ENCODE measurements at regions not wholly inside any gene's neighbourhood (a gene's known extent, or its start where the extent isn't known, plus 50 kb on each side); places are given as distances from the start of the nearest gene placed in this dataset.

GRCh38 chr12:105641749-105642148, 311.3 kb downstream of the C12orf75 start:
- no peaks in the 10 kb centered on the region for H3K9me2 ChIP-seq (replicated peaks; ENCODE audit: insufficient read depth, low read length)
- H3K27ac ChIP-seq (ENCODE audit: low read depth, low read length) = no peak overlapping the region
- H4K20me1 ChIP-seq (ENCODE audit: low read depth, low read length) = no peaks in the 10 kb centered on the region
- H3F3A ChIP-seq (ENCODE audit: insufficient read depth) = no peaks in the 10 kb centered on the region
- H3K36me3 ChIP-seq (ENCODE audit: low read length) = no peaks in the 10 kb centered on the region
- no peak overlapping the region for H3K9ac ChIP-seq (ENCODE audit: low read length)
- H3K4me3 ChIP-seq (ENCODE audit: insufficient read depth, low read length, poor library complexity, severe bottlenecking) = no peak overlapping the region
- no peak overlapping the region for H2AFZ ChIP-seq (ENCODE audit: low read depth, low read length, severe bottlenecking)
- no peak overlapping the region for H3K4me2 ChIP-seq (ENCODE audit: low read depth, low read length, poor library complexity, severe bottlenecking)
- H3K79me2 ChIP-seq (ENCODE audit: insufficient read depth, low read length) = no peaks in the 10 kb centered on the region
- TF ChIP-seq EZH2phosphoT487 (conservative IDR thresholded peaks at IDR 0.05; ENCODE audit: low read length) = no peak
- TF ChIP-seq CTCF (IDR thresholded peaks at IDR 0.05; ENCODE audit: insufficient read depth, low read length, poor library complexity, severe bottlenecking) = no peak
- peaks cover 6% of the 10 kb centered on the region; the same call in 1 of the 2 replicates for H3K9me3 ChIP-seq (ENCODE audit: insufficient read depth, low read length)
- H3K27me3 ChIP-seq (ENCODE audit: low read length) = no peaks in the 10 kb centered on the region

GRCh38 chr12:105644770-105645169, 314.3 kb downstream of the C12orf75 start:
- TF ChIP-seq EZH2phosphoT487 (conservative IDR thresholded peaks at IDR 0.05; ENCODE audit: low read length) (no peak), CTCF (IDR thresholded peaks at IDR 0.05; ENCODE audit: insufficient read depth, low read length, poor library complexity, severe bottlenecking) (no peak)
- Histone ChIP-seq H3K79me2 (ENCODE audit: insufficient read depth, low read length) (no peaks in the 10 kb centered on the region), H3K4me2 (ENCODE audit: low read depth, low read length, poor library complexity, severe bottlenecking) (no peak overlapping the region), H3K4me3 (ENCODE audit: insufficient read depth, low read length, poor library complexity, severe bottlenecking) (no peak overlapping the region), H3K27me3 (ENCODE audit: low read length) (no peaks in the 10 kb centered on the region), H3K27ac (ENCODE audit: low read depth, low read length) (no peak overlapping the region), H3K36me3 (ENCODE audit: low read length) (no peaks in the 10 kb centered on the region), H3F3A (ENCODE audit: insufficient read depth) (no peaks in the 10 kb centered on the region), H2AFZ (ENCODE audit: low read depth, low read length, severe bottlenecking) (no peak overlapping the region), H4K20me1 (ENCODE audit: low read depth, low read length) (no peaks in the 10 kb centered on the region), H3K9ac (ENCODE audit: low read length) (no peak overlapping the region), H3K9me2 (replicated peaks; ENCODE audit: insufficient read depth, low read length) (no peaks in the 10 kb centered on the region), H3K9me3 (ENCODE audit: insufficient read depth, low read length) (no peaks in the 10 kb centered on the region)

DNA sequence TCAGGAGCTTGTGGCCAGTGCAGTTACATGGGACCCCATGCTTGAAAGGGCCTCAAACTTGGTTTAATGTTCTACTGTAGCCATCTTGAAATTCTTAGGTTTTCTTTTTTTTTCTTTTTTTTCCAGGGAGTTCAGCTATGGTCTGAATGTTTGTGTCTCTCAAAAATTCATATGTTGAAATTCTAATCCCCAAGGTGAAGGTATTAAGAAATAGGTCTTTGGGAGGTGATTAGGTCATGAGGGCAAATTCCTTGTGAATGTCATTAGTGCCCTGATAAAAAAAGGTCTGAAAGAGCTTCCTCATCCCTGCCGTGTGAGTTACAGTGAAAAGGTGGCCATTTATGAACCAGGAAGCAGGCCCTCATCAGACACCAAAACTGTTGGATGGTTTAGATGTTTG, 324.1 kb downstream of the C12orf75 start:
- H3K27me3 ChIP-seq (ENCODE audit: low read length) = no peaks in the 10 kb centered on the region
- H3K79me2 ChIP-seq (ENCODE audit: insufficient read depth, low read length) = no peaks in the 10 kb centered on the region
- H3K9me2 ChIP-seq (replicated peaks; ENCODE audit: insufficient read depth, low read length) = no peaks in the 10 kb centered on the region
- H4K20me1 ChIP-seq (ENCODE audit: low read depth, low read length) = no peaks in the 10 kb centered on the region
- H3K9me3 ChIP-seq (ENCODE audit: insufficient read depth, low read length) = no peaks in the 10 kb centered on the region
- no peak for TF ChIP-seq EZH2phosphoT487 (conservative IDR thresholded peaks at IDR 0.05; ENCODE audit: low read length)
- no peak for TF ChIP-seq CTCF (IDR thresholded peaks at IDR 0.05; ENCODE audit: insufficient read depth, low read length, poor library complexity, severe bottlenecking)
- no peak overlapping the region for H3K27ac ChIP-seq (ENCODE audit: low read depth, low read length)
- H3K9ac ChIP-seq (ENCODE audit: low read length) = no peak overlapping the region
- H3K4me3 ChIP-seq (ENCODE audit: insufficient read depth, low read length, poor library complexity, severe bottlenecking) = no peak overlapping the region
- H3F3A ChIP-seq (ENCODE audit: insufficient read depth) = no peaks in the 10 kb centered on the region
- no peaks in the 10 kb centered on the region for H3K36me3 ChIP-seq (ENCODE audit: low read length)
- no peak overlapping the region for H3K4me2 ChIP-seq (ENCODE audit: low read depth, low read length, poor library complexity, severe bottlenecking)
- H2AFZ ChIP-seq (ENCODE audit: low read depth, low read length, severe bottlenecking) = no peak overlapping the region
